Neural progenitor cell (in vitro differentiated cells): ENCODE measurements at regions not wholly inside any gene's neighbourhood (a gene's known extent, or its start where the extent isn't known, plus 50 kb on each side); places are given as distances from the start of the nearest gene placed in this dataset.

Source experiments
- DNase-seq: peaks from one replicate; pipeline ENCODE4 v3.0.0-alpha.2; 2016; ENCODE audit warnings: low spot score
- H2AFZ ChIP-seq: fragments of 200-600 bp; sonication (generic); replicated peaks from 2 replicates; pipeline ENCODE4 v1.6.1; 2016; ENCODE audit warnings: antibody characterized with exemption
- H3F3A ChIP-seq: fragments of 200-600 bp; sonication (generic); 2 replicates; pipeline ENCODE4 v1.6.1; 2016; ENCODE audit warnings: antibody characterized with exemption, low read depth
- H3K27ac ChIP-seq: fragments of 200-600 bp; sonication (generic); 2 replicates; pipeline ENCODE4 v1.5.1; 2016; ENCODE audit warnings: mild to moderate bottlenecking
- H3K27me3 ChIP-seq: fragments of 200-600 bp; sonication (generic); 2 replicates; pipeline ENCODE4 v1.6.1; 2016; ENCODE audit warnings: mild to moderate bottlenecking, moderate library complexity
- H3K36me3 ChIP-seq: fragments of 200-600 bp; sonication (generic); 2 replicates; pipeline ENCODE4 v1.5.1; 2016
- H3K4me1 ChIP-seq: fragments of 200-600 bp; sonication (generic); 2 replicates; pipeline ENCODE4 v1.6.1; 2016; ENCODE audit warnings: mixed run types
- H3K4me2 ChIP-seq: fragments of 200-600 bp; sonication (generic); 2 replicates; pipeline ENCODE4 v1.6.1; 2016
- H3K4me3 ChIP-seq: fragments of 200-600 bp; sonication (generic); 2 replicates; pipeline ENCODE4 v1.5.1; 2016
- H3K79me2 ChIP-seq: fragments of 200-600 bp; sonication (generic); 2 replicates; pipeline ENCODE4 v1.6.1; 2016; ENCODE audit warnings: low read depth
- H3K9ac ChIP-seq: fragments of 200-600 bp; sonication (generic); 2 replicates; pipeline ENCODE4 v1.6.1; 2016
- H3K9me3 ChIP-seq: fragments of 200-600 bp; sonication (generic); 2 replicates; pipeline ENCODE4 v1.5.1; 2016; ENCODE audit warnings: low read depth
- H4K20me1 ChIP-seq: fragments of 200-600 bp; sonication (generic); 2 replicates; pipeline ENCODE4 v1.6.1; 2016; ENCODE audit warnings: low read depth
- H3K27ac Mint-ChIP-seq: 3 replicates; pipeline ENCODE4 v1.8.0; 2021; ENCODE audit warnings: mixed read lengths
- H3K27me3 Mint-ChIP-seq: 2 replicates; pipeline ENCODE4 v1.8.0; 2022; ENCODE audit warnings: low read depth, mild to moderate bottlenecking, inconsistent platforms, moderate library complexity, mixed read lengths; ENCODE audit not compliant: insufficient read depth
- H3K36me3 Mint-ChIP-seq: 3 replicates; pipeline ENCODE4 v1.8.0; 2021; ENCODE audit warnings: mixed read lengths
- H3K4me1 Mint-ChIP-seq: 3 replicates; pipeline ENCODE4 v1.8.0; 2021; ENCODE audit warnings: mixed read lengths
- H3K4me3 Mint-ChIP-seq: 3 replicates; pipeline ENCODE4 v1.8.0; 2021; ENCODE audit warnings: mild to moderate bottlenecking, moderate library complexity, mixed read lengths
- H3K9me3 Mint-ChIP-seq: 3 replicates; pipeline ENCODE4 v1.8.0; 2020; ENCODE audit warnings: mixed read lengths
- CTCF ChIP-seq: fragments of 200-600 bp; sonication (generic); IDR thresholded peaks from 2 replicates; pipeline ENCODE4 v1.5.1; 2017; ENCODE audit warnings: antibody characterized with exemption, mild to moderate bottlenecking
- EZH2 ChIP-seq: fragments of 200-600 bp; sonication (generic); IDR thresholded peaks from 2 replicates; pipeline ENCODE4 v1.6.1; 2017; ENCODE audit warnings: antibody characterized with exemption, mild to moderate bottlenecking, moderate library complexity
- EZH2phosphoT487 ChIP-seq: fragments of 200-600 bp; sonication (generic); IDR thresholded peaks from 2 replicates; pipeline ENCODE4 v1.6.1; 2017; ENCODE audit warnings: antibody characterized with exemption

- Histone ChIP-seq H3K79me2 (no peaks in the 10 kb centered on the region), H3K27ac (no peak overlapping the region), H3K36me3 (no peaks in the 10 kb centered on the region), H2AFZ (no peak overlapping the region), H3K4me2 (no peak overlapping the region), H4K20me1 (no peaks in the 10 kb centered on the region), H3F3A (no peaks in the 10 kb centered on the region), H3K9me3 (no peaks in the 10 kb centered on the region), H3K4me1 (peaks cover 4% of the 10 kb centered on the region), H3K27me3 (no peaks in the 10 kb centered on the region), H3K4me3 (no peak overlapping the region), H3K9ac (no peak overlapping the region)
- H3K27me3 Mint-ChIP-seq, result no peaks in the 10 kb centered on the region
- no peak overlapping the region for H3K4me3 Mint-ChIP-seq
- no peak for TF ChIP-seq CTCF
- TF ChIP-seq EZH2phosphoT487, result no peak
- TF ChIP-seq EZH2, result no peak
- peaks cover 4% of the 10 kb centered on the region for H3K36me3 Mint-ChIP-seq
- H3K9me3 Mint-ChIP-seq, result peaks cover 9% of the 10 kb centered on the region
- peaks cover 6% of the 10 kb centered on the region for H3K4me1 Mint-ChIP-seq
- no peak for DNase-seq
- H3K27ac Mint-ChIP-seq, result no peak overlapping the region
These were observed 525.5 kb upstream of the MCTP2 start for GRCh38 chr15:93705753-93706455.

- Mint-ChIP-seq H3K4me1 (peaks cover 6% of the 10 kb centered on the region), H3K4me3 (no peak overlapping the region), H3K27me3 (no peaks in the 10 kb centered on the region), H3K9me3 (peaks cover 16% of the 10 kb centered on the region), H3K27ac (no peak overlapping the region), H3K36me3 (peaks cover 4% of the 10 kb centered on the region)
- Histone ChIP-seq H4K20me1 (no peaks in the 10 kb centered on the region), H3K4me2 (no peak overlapping the region), H2AFZ (no peak overlapping the region), H3K79me2 (no peaks in the 10 kb centered on the region), H3K27me3 (no peaks in the 10 kb centered on the region), H3K27ac (no peak overlapping the region), H3K4me3 (no peak overlapping the region), H3K9me3 (peaks cover 5% of the 10 kb centered on the region), H3K9ac (no peak overlapping the region), H3K4me1 (peaks cover 4% of the 10 kb centered on the region), H3K36me3 (no peaks in the 10 kb centered on the region), H3F3A (no peaks in the 10 kb centered on the region)
- no peak for DNase-seq
- TF ChIP-seq EZH2 (no peak), CTCF (no peak), EZH2phosphoT487 (no peak)
These were observed 528.1 kb upstream of the MCTP2 start for GRCh38 chr15:93703092-93703739.

- Histone ChIP-seq H3K36me3 (peaks cover 4% of the 10 kb centered on the region), H2AFZ (no peak overlapping the region), H3K79me2 (no peaks in the 10 kb centered on the region), H3K27me3 (no peaks in the 10 kb centered on the region), H3K4me3 (no peak overlapping the region), H3K4me2 (no peak overlapping the region), H3K27ac (no peak overlapping the region), H3K9ac (no peak overlapping the region), H3F3A (no peaks in the 10 kb centered on the region), H3K9me3 (peaks cover 19% of the 10 kb centered on the region), H4K20me1 (no peaks in the 10 kb centered on the region), H3K4me1 (no peaks in the 10 kb centered on the region)
- no peak for DNase-seq
- no peak overlapping the region for H3K27ac Mint-ChIP-seq
- H3K36me3 Mint-ChIP-seq, result peaks cover 11% of the 10 kb centered on the region
- H3K4me1 Mint-ChIP-seq, result peaks cover 2% of the 10 kb centered on the region
- H3K9me3 Mint-ChIP-seq, result peaks cover 37% of the 10 kb centered on the region
- no peak overlapping the region for H3K4me3 Mint-ChIP-seq
- TF ChIP-seq EZH2phosphoT487, result no peak
- no peak for TF ChIP-seq CTCF
- TF ChIP-seq EZH2, result no peak
- H3K27me3 Mint-ChIP-seq, result no peaks in the 10 kb centered on the region
These were observed 531.3 kb upstream of the MCTP2 start for GRCh38 chr15:93700051-93700450.
